HEK293 (cell line): ENCODE measurements at regions not wholly inside any gene's neighbourhood (a gene's known extent, or its start where the extent isn't known, plus 50 kb on each side); places are given as distances from the start of the nearest gene placed in this dataset.

ENCODE experiments used
- CTCF ChIA-PET: fragments of 350-600 bp; formaldehyde crosslinking; extraction: SDS; loops from one replicate; lab custom pipeline; 2021; ENCODE audit warnings: antibody characterized with exemption; lab: Yijun Ruan, JAX
- POLR2A ChIA-PET: fragments of 300-600 bp; formaldehyde crosslinking; extraction: SDS; loops from one replicate; lab custom pipeline; 2020; ENCODE audit warnings: antibody characterized with exemption, inconsistent platforms; lab: Yijun Ruan, JAX
- H3K27ac ChIP-seq: fragments of 200-500 bp; sonication (Bioruptor generic); 2 replicates; pipeline ENCODE4 v1.5.1; 2014; ENCODE audit warnings: low read depth, low read length, control low read depth, inconsistent platforms; ENCODE audit errors: extremely low read depth
- H3K36me3 ChIP-seq, 2 experiments: fragments of 200-500 bp in 1 of 2; sonication (Bioruptor generic) in 1 of 2; 1 replicate in 1 of 2; 2 replicates in 1 of 2; pipeline ENCODE4 v1.5.1; 2014 to 2017; ENCODE audit warnings: inconsistent platforms in 2 of 2, low read length in 2 of 2; ENCODE audit not compliant: control insufficient read depth in 2 of 2, insufficient read depth in 1 of 2
- H3K4me1 ChIP-seq: fragments of 200-500 bp; sonication (Bioruptor generic); 2 replicates; pipeline ENCODE4 v1.5.1; 2014; ENCODE audit warnings: mild to moderate bottlenecking, low read length, inconsistent platforms; ENCODE audit not compliant: control insufficient read depth, insufficient read depth
- H3K4me3 ChIP-seq: 2 replicates; pipeline ENCODE4 v1.5.1; 2011; ENCODE audit warnings: low read depth, mild to moderate bottlenecking, control low read depth, low read length, moderate library complexity
- H3K9me3 ChIP-seq: fragments of 200-500 bp; sonication (Bioruptor generic); 2 replicates; pipeline ENCODE4 v1.5.1; 2014; ENCODE audit warnings: low read depth, low read length, inconsistent platforms; ENCODE audit not compliant: control insufficient read depth, insufficient read depth
- INSM2 ChIP-seq: fragments of 450-650 bp; formaldehyde crosslinking; IDR thresholded peaks from 2 replicates; pipeline ENCODE4 v1.5.1; 2016; ENCODE audit warnings: missing biosample characterization, missing genetic modification characterization
- KLF10 ChIP-seq: fragments of 450-650 bp; IDR thresholded peaks from 2 replicates; pipeline ENCODE4 v1.5.1; 2018; ENCODE audit warnings: missing biosample characterization, mild to moderate bottlenecking, missing genetic modification characterization
- ZBTB7A ChIP-seq: fragments of 450-650 bp; formaldehyde crosslinking; IDR thresholded peaks from 2 replicates; pipeline ENCODE4 v1.5.1; 2016; ENCODE audit warnings: low read depth, missing biosample characterization, missing genetic modification characterization
- ZNF10 ChIP-seq: fragments of 450-650 bp; formaldehyde crosslinking; IDR thresholded peaks from 2 replicates; pipeline ENCODE4 v1.5.1; 2017; ENCODE audit warnings: missing biosample characterization, missing genetic modification characterization
- ZNF140 ChIP-seq: fragments of 450-650 bp; formaldehyde crosslinking; IDR thresholded peaks from 2 replicates; pipeline ENCODE4 v1.5.1; 2016; ENCODE audit warnings: missing biosample characterization, missing genetic modification characterization
- ZNF174 ChIP-seq: fragments of 450-650 bp; formaldehyde crosslinking; IDR thresholded peaks from 2 replicates; pipeline ENCODE4 v1.5.0; 2017; ENCODE audit warnings: missing biosample characterization, mild to moderate bottlenecking, missing genetic modification characterization
- ZNF184 ChIP-seq: fragments of 450-650 bp; IDR thresholded peaks from 2 replicates; pipeline ENCODE4 v1.5.1; 2018; ENCODE audit warnings: missing biosample characterization, mild to moderate bottlenecking, missing genetic modification characterization
- ZNF221 ChIP-seq: fragments of 450-650 bp; formaldehyde crosslinking; IDR thresholded peaks from 2 replicates; pipeline ENCODE4 v1.5.1; 2017; ENCODE audit warnings: missing biosample characterization, missing genetic modification characterization, borderline replicate concordance
- ZNF292 ChIP-seq: fragments of 450-650 bp; formaldehyde crosslinking; IDR thresholded peaks from 2 replicates; pipeline ENCODE4 v1.5.1; 2016; ENCODE audit warnings: low read depth, missing biosample characterization, missing genetic modification characterization, borderline replicate concordance
- ZNF335 ChIP-seq: fragments of 450-650 bp; formaldehyde crosslinking; conservative IDR thresholded peaks from 2 replicates; pipeline ENCODE4 v1.5.1; 2016; ENCODE audit warnings: missing biosample characterization, missing genetic modification characterization
- ZNF518A ChIP-seq: fragments of 450-650 bp; formaldehyde crosslinking; conservative IDR thresholded peaks from 2 replicates; pipeline ENCODE4 v1.5.1; 2016; ENCODE audit warnings: low read depth, missing biosample characterization, missing genetic modification characterization
- ZNF548 ChIP-seq: fragments of 450-650 bp; formaldehyde crosslinking; IDR thresholded peaks from 2 replicates; pipeline ENCODE4 v1.5.1; 2016; ENCODE audit warnings: missing biosample characterization, missing genetic modification characterization
- ZNF561 ChIP-seq: fragments of 450-650 bp; IDR thresholded peaks from 2 replicates; pipeline ENCODE4 v1.5.1; 2018; ENCODE audit warnings: missing biosample characterization, missing genetic modification characterization, borderline replicate concordance
- ZNF624 ChIP-seq: fragments of 450-650 bp; formaldehyde crosslinking; IDR thresholded peaks from 2 replicates; pipeline ENCODE4 v1.5.1; 2017; ENCODE audit warnings: missing biosample characterization, missing genetic modification characterization
- ZNF654 ChIP-seq: fragments of 450-650 bp; formaldehyde crosslinking; IDR thresholded peaks from 2 replicates; pipeline ENCODE4 v1.5.1; 2016; ENCODE audit warnings: low read depth, missing biosample characterization, missing genetic modification characterization
- TF ChIP-seq, protein P1 (sequence below): fragments of 450-650 bp; formaldehyde crosslinking; IDR thresholded peaks from 2 replicates; pipeline ENCODE4 v1.5.1; 2017; ENCODE audit warnings: missing biosample characterization, missing genetic modification characterization
- TF ChIP-seq, protein P2 (sequence below): fragments of 450-650 bp; formaldehyde crosslinking; IDR thresholded peaks from 2 replicates; pipeline ENCODE4 v1.5.0; 2017; ENCODE audit warnings: missing biosample characterization, missing genetic modification characterization, borderline replicate concordance

DNA sequence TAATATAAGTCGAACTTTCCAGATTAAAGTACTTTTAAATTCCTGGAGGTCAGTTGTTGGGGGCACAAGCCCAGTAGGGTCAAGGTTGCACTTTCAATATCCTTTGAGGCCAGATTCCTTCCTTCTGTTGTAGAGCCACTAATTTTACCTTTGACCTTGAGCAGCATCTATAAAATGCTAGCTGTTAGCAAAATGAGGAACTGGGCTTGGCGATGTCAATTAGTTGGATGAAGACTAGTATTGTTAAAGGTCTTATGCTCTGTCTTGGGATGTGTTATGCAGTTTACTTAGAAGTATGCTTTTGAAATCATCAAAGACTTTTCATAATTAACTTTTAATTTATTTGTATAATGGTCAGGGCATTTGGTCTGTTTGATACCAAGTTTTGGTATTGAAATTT, 425.9 kb upstream of the PROX1 start (continued):
- TF ChIP-seq ZNF518A (tag by site-specific recombination) (no peak), ZNF335 (tag by site-specific recombination) (no peak), ZBTB7A (tag by site-specific recombination) (no peak)
- TF ChIP-seq, all 188 proteins: peak for 0

DNA sequence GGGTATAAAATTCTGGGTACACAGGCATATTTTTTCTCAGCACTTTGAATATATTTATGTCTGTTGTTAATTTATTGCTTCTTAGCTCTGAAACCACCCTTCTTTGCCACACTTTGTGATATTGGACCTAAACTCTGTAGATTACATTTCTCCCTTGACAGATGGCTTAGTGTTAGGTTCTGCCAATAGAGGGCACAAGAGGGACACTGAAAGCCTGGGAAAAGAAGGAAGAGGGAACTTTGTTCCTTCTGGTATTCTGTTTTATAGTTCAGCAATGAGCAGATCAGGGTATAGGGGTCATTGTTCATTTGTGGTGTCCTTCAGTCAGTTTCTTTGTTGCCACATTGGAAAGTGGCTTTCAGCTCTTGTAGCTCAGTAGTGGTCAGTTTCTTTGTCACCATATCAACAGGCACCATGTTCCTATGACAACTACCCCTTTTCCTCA, 423.5 kb upstream of the PROX1 start:
- no peak for TF ChIP-seq ZNF10 (tag by site-specific recombination)
- TF ChIP-seq ZNF292 (tag by site-specific recombination) = no peak
- TF ChIP-seq KLF10 (tag by site-specific recombination) = no peak
- no peak for TF ChIP-seq ZNF140
- no peak for TF ChIP-seq ZNF548 (tag by site-specific recombination)
- TF ChIP-seq ZNF654 (tag by site-specific recombination) = peak; percentile 48
- no peak for TF ChIP-seq ZNF221 (tag by site-specific recombination)
- TF ChIP-seq INSM2 (tag by site-specific recombination) = no peak
- POLR2A ChIA-PET = no interaction called here
- H3K4me1 ChIP-seq = no peaks in the 10 kb centered on the region
- no peak overlapping the region for H3K27ac ChIP-seq
- H3K36me3 ChIP-seq = no peaks in the 10 kb centered on the region
- H3K9me3 ChIP-seq = no peaks in the 10 kb centered on the region
- H3K4me3 ChIP-seq = no peak overlapping the region
- CTCF ChIA-PET = interaction anchor here (0.6 to 3.1 kb wide), 9 partner anchors 14 to 765 kb away, joined by 3 to 13 read pairs (median 3); no protein-coding TSS in a partner anchor

GRCh38 chr1:213568929-213569815, 418.6 kb upstream of the PROX1 start:
- no peaks in the 10 kb centered on the region for H3K36me3 ChIP-seq
- H3K27ac ChIP-seq = no peak overlapping the region
- ChIA-PET CTCF (interaction anchor here (0.6 kb wide), 1 partner anchor 1092 kb away, joined by 4 read pairs; no protein-coding TSS in a partner anchor), POLR2A (no interaction called here)
- H3K4me3 ChIP-seq = no peak overlapping the region
- no peaks in the 10 kb centered on the region for H3K4me1 ChIP-seq
- H3K9me3 ChIP-seq = no peaks in the 10 kb centered on the region
- TF ChIP-seq, protein P1, sequence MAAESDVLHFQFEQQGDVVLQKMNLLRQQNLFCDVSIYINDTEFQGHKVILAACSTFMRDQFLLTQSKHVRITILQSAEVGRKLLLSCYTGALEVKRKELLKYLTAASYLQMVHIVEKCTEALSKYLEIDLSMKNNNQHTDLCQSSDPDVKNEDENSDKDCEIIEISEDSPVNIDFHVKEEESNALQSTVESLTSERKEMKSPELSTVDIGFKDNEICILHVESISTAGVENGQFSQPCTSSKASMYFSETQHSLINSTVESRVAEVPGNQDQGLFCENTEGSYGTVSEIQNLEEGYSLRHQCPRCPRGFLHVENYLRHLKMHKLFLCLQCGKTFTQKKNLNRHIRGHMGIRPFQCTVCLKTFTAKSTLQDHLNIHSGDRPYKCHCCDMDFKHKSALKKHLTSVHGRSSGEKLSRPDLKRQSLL (tag by site-specific recombination) = no peak
- no peak for TF ChIP-seq ZNF184 (tag by site-specific recombination)
- TF ChIP-seq ZNF174 = no peak
- TF ChIP-seq, protein P2, sequence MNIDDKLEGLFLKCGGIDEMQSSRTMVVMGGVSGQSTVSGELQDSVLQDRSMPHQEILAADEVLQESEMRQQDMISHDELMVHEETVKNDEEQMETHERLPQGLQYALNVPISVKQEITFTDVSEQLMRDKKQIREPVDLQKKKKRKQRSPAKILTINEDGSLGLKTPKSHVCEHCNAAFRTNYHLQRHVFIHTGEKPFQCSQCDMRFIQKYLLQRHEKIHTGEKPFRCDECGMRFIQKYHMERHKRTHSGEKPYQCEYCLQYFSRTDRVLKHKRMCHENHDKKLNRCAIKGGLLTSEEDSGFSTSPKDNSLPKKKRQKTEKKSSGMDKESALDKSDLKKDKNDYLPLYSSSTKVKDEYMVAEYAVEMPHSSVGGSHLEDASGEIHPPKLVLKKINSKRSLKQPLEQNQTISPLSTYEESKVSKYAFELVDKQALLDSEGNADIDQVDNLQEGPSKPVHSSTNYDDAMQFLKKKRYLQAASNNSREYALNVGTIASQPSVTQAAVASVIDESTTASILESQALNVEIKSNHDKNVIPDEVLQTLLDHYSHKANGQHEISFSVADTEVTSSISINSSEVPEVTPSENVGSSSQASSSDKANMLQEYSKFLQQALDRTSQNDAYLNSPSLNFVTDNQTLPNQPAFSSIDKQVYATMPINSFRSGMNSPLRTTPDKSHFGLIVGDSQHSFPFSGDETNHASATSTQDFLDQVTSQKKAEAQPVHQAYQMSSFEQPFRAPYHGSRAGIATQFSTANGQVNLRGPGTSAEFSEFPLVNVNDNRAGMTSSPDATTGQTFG (tag by site-specific recombination) = no peak
- no peak for TF ChIP-seq ZNF561 (tag by site-specific recombination)
- no peak for TF ChIP-seq ZNF624 (tag by site-specific recombination)
